A172 (cell line): ENCODE measurements at regions not wholly inside any gene's neighbourhood (a gene's known extent, or its start where the extent isn't known, plus 50 kb on each side); places are given as distances from the start of the nearest gene placed in this dataset.
"Not testable (repeated sequence)": the region's sequence is repeated elsewhere in the genome, so short reads cannot be mapped to it uniquely, and the experiment has no call there.

Source experiments
- DNase-seq: peaks from one replicate; pipeline ENCODE4 v3.0.0-alpha.2; 2015; ENCODE audit warnings: low spot score

DNA sequence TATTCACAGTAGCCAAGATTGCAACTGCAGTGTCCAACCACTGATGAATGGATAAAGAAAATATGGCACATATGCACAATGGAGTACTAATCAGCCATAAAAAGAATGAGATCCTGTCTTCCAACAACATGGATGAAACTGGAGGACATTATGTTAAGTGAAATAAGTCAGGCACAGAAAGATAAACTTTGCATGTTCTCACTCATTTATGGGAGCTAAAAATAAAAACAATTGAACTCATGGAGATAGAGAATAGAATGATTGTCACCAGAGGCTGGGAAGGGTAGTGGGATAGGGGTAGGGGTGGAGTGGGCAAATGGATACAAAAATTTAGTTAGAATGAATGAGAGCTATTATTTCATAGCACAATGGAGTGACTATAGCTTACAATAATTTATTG lies 305.5 kb upstream of the ETAA1 start:
- DNase-seq = no peak

DNA sequence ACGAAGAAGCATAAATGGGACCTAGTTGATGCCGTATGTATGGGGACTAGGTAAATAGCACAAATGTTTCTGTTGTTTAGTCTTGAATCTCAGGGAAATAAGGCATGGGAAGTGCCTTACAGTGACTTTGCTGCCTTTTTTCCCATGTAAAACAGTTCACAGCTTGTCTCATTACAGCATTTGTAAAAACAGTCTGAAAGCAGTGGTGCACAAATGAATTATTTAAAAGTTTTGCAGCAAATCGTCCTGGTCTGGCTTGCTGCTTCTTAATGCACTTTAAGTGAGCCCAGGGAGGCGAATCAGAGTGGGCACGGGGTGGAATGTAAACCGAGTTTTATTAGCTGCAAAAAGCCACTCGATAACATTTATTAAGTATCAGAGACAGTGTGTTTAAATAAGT lies 302.0 kb upstream of the ETAA1 start:
- DNase-seq = no peak

DNA sequence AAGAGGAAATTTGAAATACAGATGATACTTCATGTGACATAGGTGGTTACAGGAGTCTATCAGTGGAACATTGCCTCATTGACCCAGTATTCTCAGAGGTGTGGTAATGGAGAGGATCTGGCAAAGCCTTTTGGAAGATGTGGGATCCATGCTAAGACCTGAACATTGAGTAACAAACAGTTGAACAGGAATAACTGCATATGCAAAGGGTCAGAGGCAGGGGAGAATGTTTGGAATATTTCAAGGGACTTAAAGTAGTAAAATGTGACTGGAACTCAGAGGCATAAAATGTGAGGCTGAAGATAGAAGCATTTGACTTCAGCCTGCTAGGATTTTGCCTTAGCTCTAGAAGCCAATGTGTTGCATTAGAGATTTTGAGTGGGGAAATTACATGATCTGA lies 300.2 kb upstream of the ETAA1 start:
- no peak for DNase-seq

DNA sequence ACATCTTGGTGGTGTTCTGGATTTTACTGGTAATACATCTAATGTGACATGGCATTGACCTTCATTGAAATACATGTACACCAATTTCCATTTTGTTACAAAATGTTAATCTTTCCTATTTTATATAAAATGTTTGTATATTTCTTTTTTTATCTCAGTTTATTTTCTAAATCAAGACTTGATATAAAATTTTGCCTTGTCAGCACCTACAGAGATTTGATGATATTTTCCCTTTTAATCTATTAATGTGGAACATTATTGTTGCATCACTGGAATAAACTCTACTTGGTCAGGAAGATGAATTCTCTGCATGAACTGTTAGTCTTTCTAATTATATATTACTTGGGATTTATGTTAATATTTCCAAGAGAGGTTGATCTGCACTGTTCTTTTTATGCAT lies 294.0 kb upstream of the ETAA1 start:
- DNase-seq = no peak

DNA sequence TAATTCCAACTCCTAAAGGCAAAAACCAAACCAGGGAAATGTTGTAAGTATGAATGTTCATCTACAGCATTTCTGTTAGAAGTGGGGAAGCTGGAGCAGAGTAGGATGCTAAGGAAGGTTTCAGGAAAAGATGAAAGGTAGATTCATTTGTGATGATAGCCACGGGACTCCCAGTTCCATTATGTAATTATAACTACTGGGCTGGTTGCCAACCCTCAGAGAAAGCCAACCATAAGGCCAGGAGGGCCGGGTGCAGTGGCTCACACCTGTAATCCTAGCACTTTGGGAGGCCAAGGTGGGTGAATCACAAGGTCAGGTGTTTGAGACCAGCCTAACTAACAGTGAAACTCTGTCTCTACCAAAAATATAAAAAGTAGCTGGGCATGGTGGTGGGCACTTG lies 288.9 kb upstream of the ETAA1 start:
- DNase-seq = no peak

DNA sequence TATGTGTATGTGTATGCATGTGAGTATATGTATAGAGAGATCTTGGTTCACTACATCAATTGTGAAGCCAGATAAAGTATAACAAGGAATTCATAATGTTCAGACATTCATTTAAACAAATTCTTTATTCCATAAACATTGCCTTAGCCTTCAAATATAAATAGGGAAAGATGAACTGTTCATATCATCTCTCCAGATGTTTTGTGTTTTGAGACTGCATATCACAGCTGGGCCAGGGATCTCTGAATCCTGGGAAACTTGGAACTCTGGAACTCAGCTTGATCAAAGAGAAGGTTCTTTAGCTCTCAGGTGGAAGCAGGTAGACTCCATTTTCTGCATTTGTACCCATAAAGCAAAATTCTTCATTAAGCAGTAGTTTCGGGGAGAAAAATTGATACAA lies 272.6 kb upstream of the ETAA1 start:
- no peak for DNase-seq

DNA sequence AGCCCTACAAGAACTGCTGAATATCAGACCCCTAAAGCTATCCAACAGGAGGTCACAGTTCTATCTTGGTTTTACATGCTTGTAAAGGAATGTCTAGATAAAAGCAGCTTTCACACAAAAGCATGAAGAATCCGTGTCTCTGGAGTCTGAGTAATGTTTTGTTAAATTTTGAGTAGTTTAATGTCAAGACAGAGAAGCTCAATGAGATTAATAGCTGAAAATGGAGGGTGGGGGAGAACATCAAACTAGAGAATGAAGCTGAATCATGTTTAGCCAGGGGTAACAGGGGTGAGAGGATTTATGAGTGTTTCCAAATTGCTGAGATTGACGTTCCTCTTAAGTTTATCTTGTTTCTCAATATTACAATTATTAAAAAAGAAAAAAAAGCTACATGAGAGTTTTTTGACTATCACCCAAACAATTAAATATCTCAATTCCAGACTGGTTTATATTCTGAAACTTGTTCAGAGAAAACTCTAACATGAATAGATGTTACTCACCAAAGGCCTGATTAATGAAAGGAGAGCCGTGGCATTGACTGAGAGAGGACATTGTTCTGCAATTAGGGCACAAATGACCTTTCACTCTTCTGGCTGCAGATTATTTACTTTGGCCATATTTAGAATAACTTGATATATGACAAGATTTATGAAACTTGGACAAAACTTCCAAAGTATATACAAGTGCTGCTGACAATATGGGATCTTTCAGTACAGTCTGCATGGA lies 266.4 kb upstream of the ETAA1 start:
- DNase-seq = peak; percentile 40

DNA sequence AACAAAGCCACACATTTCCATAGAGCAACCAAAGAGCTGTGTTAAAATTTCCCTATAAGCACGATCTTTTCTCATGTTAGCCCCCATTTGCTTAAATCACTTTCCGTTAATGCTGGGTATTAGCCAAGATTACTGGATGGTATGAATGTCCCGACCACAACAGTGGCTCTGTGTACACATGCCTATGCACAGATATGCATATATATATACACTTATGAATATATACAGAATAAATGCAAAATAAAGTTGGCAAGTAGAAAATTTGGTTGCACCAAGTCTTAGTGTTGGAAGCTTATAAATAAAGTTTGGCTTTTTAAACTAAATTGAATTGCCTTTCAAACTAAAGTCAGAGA lies 265.9 kb upstream of the ETAA1 start:
- DNase-seq = no peak

DNA sequence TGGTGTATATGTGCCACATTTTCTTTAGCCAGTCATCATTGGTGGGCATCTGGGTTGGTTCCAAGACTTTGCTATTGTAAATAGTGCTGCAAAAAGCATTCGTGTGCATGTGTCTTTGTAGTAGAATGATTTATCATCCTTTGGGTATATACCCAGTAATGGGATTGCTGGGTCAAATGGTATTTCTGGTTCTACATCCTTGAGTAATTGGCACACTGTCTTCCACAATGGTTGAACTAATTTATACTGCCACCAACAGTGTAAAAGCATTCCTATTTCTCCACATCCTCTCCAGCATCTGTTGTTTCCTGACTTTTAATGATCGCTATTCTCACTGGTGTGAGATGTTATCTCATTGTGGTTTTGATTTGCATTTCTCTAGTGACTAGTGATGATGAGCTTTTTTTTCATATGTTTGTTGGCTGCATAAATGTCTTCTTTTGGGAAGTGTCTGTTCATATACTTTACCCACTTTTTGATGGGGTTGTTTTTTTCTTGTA lies 264.6 kb upstream of the ETAA1 start:
- peak; percentile 19 for DNase-seq

DNA sequence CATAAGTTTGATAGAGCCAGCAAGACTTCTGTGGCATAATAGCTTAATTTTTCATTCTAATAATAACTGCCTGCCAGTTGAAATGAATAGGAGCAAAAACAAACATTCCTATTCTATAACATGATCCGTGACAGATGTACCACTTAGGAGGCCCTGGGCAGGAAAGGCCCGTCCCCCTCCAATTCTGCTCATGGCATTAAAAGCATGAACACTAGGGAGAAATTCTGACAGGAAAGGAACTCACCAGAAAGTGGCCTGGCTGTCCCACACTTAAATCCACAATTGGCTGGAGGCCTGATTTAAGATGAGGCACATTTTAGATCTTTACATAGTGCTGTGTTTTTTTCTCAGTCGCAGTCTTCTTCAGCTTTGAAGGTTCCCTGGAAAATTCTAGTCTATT lies 261.9 kb upstream of the ETAA1 start:
- no peak for DNase-seq

DNA sequence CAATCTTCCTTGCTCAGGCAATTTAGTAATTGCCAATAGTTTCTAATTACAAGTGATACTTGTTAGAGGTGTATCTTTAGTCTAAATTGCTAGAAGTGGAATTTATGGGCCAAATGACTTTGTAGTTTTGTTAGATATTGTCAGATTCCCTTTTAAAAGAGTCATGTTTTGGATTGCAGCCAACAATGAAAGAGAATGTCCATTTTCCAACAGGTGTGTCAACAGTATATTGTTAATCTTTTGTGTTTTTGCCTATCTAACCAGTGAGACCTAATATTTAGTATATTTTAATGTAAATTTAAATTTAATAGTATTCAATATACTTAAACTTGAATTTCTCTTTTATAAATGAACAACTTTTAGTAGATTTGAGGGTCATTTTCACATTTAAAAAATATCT lies 259.4 kb upstream of the ETAA1 start:
- peak; percentile 6 for DNase-seq

DNA sequence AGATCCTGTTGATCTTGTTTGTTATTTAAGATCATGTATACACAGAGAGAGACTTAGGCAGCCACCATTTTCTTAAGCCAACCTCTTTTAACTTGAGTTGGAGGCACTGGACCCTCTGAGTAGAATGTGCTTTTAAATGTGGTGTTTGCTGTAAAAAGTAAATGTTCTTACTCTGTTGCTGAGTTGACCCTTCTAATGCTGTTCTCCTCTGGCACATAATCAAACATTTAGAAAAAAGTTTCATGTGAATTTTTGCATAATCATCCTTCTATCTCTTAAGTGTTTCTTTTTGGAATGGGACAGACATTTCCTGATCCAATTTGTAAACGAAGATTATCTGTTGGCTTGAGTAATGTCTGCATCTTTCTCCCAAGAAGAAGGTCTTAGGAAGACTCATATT lies 255.1 kb upstream of the ETAA1 start:
- no peak for DNase-seq

DNA sequence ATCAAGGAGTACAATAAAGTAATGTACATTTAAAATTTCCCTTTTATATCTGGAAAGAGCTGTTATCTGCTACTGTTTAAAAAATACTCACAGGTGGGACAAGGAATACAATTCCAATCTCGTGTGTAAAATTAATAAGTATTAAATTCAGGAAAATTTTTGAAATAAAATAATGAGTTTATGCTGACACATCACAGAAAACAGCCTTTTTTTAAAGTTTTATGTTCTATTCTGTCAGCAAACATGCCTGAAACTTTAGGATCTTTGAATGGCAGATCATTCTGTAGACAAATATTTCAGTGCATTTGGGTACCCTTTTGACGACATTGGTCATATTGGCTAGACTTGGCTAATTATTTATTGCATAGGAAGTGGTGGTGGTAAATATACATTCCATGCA lies 254.4 kb upstream of the ETAA1 start:
- no peak for DNase-seq

DNA sequence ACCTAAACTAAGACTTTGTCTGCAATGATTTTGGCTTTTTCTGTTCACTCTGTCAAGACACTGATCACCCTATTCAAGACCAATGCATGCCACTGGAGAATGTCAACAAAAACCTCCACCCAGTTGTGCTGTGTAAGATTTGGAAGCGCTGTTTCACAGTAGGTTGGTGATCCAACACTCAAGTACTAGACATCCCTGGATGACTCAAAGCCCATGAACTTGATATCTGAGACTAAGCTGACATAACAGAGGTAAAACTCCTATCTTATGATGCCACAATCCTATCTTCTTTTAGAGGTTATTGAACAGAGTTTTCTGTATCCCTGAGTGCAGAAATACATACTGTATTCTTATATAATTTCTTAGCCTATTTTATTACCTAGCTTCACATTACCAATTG lies 251.3 kb upstream of the ETAA1 start:
- no peak for DNase-seq

DNA sequence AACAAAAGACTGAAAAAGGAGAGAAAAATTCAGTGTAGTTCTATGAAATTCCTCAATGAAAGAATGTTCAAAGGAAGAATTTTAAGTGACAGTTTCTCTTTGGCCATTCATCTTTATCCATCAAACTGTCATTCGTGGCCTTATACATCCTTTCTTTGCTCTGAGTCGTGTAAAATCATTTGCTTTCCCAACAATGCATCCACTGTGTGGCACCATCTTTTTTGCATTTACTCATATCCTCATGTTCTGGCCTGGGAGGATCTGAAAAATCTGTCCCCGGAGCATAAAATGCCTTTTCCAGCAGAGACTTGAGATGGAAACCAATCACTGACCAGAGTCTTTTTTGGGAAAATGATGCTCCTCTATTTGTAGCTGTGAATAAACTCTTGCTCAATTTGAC lies 240.3 kb upstream of the ETAA1 start:
- no peak for DNase-seq

DNA sequence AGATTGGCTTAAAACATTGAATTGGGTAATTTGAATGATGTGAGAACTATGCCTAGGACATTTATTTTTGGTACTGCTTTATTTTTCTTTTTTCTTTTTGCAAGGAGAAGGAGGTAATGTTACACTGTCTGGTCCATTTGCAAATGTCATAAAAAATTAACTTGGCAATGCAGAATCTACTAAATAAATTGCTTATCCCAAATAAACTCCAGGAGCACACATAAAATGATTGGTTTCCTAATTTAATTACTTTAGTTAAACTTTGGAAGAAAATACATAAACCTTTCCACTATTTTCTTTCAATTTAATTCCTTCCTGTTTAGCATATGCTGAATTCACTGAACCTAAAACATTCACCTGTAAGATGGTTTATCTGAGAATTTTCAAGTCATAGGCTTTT lies 238.4 kb upstream of the ETAA1 start:
- no peak for DNase-seq

DNA sequence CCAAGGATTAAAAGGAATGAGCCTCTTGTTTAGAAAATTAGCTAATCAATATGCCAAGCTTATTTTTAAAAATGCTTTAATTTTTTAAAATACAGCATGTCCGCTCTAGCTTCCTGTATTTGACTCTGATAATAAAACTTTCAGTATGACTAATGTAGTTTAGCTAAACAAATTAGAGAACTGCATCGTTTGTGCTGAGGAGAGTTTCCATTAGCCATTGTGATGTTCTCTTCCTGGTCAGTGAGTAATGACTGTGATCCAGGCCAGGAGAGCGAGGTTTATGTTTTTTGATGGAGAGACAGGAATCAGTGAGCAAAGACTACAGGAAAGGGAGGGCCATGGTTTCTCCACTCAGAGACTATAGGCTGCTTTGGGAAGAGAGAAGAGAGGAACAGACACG lies 237.2 kb upstream of the ETAA1 start:
- peak; percentile 26 for DNase-seq

DNA sequence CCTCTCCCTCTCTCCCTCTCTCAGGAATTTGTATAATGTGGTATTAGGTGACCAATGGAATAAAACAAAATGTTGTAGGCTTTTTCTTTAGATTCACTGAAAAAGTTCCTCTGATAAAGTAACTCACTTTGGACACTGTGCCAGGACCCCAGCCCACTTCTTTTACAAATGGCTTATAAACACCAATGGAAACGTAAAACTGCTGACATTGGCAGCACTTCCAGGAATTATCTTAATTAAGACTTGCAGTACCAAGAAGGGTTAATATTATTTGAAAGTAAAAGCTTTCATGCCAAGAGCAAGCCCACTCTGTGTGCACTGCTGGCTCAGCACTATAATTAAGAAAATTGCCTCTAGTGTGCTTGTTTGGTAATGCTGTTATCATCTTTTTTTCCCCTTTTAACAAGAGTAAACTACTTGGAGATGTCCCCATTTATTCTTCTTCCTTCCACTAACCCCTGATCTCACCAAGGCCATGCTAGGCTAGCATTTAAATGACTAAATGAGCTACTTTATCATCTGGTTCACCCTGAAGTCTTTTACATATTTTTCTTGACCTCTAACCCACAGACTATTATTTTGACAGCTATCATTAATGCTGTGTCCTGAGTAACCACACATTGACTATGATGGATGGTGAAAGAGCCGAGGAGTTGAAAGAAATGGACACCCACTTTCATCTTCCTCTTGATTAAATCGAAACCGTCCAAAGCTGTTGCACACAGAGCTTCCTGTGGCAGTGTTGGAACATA lies 232.2 kb upstream of the ETAA1 start:
- DNase-seq = no peak

DNA sequence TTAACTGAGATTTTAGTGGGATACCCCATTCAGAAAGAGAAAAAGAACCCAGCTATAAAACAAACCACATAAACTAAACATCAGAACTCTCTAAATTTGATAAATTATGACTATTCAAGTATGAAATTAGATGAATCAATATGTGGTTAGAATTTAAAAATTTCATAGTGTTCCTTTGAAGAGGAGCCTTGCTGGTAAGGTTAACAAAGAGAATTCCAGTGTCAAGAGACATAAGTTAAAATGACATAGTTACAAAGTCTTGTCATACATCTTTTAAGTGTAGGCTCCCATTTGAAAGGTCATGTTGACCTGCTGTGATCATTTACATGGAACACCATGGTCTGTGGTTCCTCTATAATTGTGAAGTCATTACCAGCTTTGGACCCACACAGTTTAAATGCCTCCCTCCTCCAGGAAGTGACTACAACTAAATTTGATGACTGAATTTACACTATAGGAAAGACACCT lies 231.6 kb upstream of the ETAA1 start:
- no peak for DNase-seq

DNA sequence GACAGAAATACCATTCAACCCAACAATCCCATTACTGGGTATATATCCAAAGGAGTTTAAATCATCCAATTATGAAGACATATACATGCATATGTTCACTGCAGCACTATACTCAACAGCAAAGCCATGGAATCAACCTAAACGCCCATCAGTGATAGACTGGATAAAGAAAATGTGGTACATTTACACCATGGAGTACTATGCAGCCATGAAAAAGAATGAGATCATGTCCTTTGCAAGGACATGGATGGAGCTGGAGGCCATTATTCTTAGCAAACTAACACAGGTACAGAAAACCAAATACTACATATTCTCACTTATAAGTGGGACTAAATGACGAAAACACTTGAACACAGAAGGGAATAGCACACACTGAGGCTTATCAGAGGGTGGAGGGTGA lies 230.6 kb upstream of the ETAA1 start:
- DNase-seq = not testable (repeated sequence)

DNA sequence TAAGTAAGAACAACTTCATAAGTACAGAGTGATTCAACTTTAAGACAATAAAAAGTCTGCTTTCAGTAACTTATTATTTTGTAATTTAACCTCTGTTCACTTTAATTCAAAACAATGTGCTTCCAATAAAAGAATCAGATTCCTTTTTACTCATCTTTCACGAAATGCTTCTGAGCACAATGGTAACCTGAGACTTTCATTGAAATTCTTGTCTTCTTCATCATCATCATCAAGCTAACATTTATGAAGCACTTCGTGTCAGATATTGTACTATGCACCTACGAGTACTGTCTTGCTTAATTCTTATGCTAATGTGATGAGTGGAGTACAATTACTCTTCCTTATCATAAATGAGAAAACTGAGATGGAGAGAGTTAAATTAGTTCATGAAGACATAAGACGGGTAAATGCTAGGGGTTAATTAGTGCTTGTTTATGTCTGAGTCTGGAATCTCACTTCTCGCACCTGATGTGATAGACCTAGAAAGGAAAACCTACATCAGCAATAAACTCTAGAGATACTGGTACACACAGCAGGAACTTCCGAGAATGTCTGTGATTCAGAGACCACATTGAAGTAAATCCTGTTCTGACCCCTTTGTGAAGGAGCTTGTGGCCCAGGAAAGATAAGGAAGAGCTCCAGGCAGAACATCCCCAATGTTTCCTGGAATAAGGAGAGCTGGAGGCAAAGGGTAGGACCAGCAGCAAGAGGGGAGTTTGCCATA lies 227.6 kb upstream of the ETAA1 start:
- peak; percentile 24 for DNase-seq

DNA sequence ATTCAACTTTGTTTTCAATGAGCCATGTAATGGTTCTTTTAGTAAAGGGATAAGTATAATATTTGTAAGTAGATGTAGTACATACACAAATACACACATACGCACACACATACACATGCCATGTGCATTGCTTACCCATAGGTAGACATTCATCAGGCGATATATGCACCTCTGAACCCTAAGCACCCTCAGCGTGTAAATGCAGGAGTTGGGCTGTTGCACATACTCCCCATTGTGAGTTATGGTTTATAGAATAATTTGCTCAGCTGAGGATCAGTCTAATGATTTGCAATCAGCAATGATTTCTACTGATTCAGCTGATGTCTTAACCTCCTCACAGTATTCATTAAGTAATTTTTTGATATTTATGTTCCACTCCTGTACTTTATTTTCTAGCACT lies 217.6 kb upstream of the ETAA1 start:
- DNase-seq = no peak

DNA sequence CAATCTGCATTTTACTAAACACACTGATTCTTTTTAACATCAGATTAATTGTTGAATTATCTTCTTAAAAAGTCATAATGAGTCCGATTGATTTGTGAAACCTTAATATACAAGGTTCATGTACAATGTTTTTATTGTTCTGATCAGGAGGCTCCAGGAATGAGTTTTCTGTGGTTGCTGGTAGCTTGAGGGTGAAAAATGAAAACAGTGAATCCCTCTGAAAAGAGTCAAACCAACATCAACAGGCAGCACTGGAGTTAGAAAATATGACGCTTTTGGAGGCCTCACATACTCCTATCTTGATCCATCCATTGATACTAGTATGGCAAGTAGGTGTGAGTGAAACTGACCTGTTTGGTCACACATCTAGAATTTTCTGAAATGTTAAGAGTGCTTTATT lies 216.3 kb upstream of the ETAA1 start:
- DNase-seq = no peak
